ENCODE measurements at regions not wholly inside any gene's neighbourhood (a gene's known extent, or its start where the extent isn't known, plus 50 kb on each side); places are given as distances from the start of the nearest gene placed in this dataset.

- TF ChIP-seq CTCF (IDR thresholded peaks at IDR 0.05), result no peak
- TF ChIP-seq EZH2 (IDR thresholded peaks at IDR 0.05; ENCODE audit: borderline replicate concordance, insufficient read depth, low read depth, low read length, poor library complexity, severe bottlenecking), result no peak
Measured at GRCh38 chr5:106600803-106601202, 1069.9 kb downstream of the EFNA5 start.
